GM21619 (cell line): ENCODE measurements at regions not wholly inside any gene's neighbourhood (a gene's known extent, or its start where the extent isn't known, plus 50 kb on each side); places are given as distances from the start of the nearest gene placed in this dataset.

Experiments
- ATAC-seq: cut with Tn5 transposase; IDR thresholded peaks from one replicate; pipeline ENCODE4 v1.9.1; 2021; ENCODE audit not compliant: unreplicated experiment

- ATAC-seq, result no peak
Observed at GRCh38 chr16:86134802-86135461, 236.0 kb downstream of the IRF8 start.

DNA sequence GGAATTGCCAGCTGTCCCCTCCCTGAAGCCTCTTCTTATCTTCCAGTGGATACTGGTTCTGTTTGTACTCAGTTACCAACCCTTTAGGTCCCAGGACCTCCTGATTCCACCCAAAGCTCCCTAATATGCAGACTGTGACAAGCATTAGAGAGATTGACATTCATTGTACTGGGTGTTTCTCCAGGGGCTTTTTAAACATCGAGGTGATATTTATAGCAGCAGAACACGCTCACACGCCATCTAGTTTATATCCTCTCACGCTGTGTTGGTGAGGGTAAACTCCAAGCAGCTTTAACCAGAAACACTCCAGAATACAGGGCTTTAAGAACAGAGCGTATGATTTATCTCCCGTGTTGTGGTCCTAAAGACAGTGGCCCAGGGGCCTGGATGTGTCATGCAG lies 238.4 kb downstream of the IRF8 start:
- no peak for ATAC-seq

- ATAC-seq, result no peak
Observed at GRCh38 chr16:86138121-86139085, 239.4 kb downstream of the IRF8 start.

GRCh38 chr16:86142801-86143236 lies 243.9 kb downstream of the IRF8 start:
- no peak for ATAC-seq

DNA sequence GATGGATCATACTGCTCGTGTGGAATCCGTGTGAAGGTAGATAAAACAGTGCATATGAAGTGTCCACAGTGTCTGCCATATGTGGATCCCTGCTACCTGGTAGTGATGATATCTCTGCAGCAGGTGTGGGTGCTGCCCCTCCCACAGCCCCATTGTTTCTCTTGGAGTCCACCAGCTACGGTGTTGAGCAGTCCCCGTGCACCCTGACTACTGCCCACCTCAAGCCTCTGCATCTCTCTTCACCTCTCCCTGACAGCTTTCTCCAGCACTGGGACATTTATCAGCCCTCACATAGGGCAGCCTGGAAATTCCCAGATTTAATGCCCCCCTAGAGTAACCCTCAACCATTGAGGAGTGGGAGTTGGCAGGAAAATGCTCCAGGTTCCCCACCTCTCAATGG lies 244.7 kb downstream of the IRF8 start:
- no peak for ATAC-seq

DNA sequence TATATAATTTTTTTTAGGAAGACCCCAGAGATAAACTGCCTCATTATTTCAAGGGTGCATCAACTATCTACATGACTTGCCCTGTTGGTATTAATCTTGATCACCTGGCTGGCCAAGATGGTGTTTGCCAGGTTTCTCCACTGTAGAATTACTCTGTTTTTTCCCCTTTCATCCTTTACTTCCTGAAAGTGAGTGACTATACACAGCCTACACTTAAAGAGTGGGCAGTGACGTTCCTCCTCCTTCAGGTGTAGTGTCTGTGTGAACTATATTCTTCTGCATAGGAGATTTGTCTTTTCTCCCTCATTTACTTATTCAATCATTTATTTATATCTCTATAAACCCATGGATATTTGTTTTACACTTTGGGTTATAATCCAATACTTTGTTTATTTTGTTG lies 246.7 kb downstream of the IRF8 start:
- no peak for ATAC-seq

DNA sequence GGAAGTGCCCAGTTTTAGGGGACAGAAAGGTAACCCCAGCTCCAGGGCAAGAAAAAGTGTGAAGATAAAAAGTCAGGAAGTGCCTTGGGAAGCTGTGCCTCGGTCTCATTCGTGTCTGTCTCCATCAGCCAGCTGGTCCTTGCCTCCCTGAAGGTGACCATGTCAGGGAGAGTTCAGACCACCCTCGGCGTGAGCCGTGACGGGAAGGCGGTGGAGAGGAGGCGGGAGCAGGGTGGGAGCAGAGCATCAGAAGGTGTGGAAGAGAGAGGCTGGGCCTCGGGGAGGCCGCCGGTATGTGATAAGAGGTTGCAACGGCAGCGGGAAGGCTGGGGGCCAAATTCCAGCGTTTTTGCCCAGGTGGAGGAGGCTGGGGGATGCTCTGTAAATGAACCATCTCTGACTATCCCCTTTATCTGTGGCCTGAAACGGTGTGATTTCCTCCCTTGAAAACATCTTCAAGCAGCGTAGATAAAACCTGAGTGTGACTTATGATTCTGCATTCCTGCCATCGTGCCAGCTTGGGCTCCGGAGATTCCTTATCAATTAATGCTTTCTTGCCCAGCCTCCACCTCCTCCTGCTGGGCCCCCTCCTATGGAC lies 251.8 kb downstream of the IRF8 start:
- ATAC-seq, result no peak

DNA sequence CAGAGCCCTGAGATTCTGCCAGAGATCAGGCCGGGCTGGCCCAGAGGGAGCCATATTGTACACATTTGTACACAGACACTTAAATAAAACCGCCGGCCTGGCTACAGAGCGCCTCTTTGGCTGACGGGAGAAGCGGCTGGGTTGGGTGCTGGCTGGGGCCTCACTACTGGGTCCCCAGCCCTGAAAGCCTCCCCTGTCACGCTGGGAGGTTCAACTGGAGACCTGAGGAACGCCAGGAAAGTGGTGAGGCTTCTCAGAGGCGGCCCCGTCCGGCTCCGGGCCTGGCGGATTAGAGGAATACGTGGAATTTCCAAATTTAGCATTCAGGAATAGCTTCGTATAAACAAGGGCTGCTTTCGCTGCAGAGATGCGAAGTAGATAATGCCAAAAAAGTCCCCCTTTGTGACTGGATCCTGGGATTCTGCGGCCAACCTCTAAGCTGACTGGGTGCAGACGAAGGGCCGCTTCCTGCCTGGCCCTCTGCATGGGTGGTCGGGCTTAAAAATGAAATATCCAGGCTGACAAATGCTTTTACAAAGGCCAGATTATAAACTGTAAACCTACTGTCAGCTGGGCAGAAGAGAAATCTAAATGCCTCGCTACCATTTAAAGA lies 252.4 kb downstream of the IRF8 start:
- ATAC-seq, result no peak

DNA sequence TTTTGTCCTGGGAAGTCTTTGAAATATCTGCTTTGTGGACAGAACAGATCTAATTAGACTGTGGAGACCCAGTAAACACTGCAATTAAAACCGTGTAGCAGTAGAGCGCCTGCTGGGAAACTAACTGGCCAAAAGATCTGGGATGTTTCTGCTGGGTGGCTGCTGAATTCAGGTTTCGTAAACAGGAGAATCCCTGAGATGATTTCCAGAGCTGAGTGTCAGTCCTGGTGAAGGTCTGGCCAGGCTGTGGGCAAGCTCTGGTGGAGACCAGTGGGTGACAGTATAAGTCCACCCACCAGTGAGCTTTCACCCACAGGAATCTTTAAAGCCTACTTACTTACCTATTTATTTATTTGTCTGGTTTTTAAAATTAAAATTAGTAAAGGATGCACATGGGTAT lies 257.2 kb downstream of the IRF8 start:
- ATAC-seq, result no peak

GRCh38 chr16:86157616-86158247 lies 258.8 kb downstream of the IRF8 start:
- ATAC-seq, result no peak

GRCh38 chr16:86158688-86159360 lies 259.9 kb downstream of the IRF8 start:
- no peak for ATAC-seq

- no peak for ATAC-seq
Observed at GRCh38 chr16:86165479-86165878, 266.5 kb downstream of the IRF8 start.

GRCh38 chr16:86166414-86166813 lies 267.5 kb downstream of the IRF8 start:
- no peak for ATAC-seq

- no peak for ATAC-seq
Observed at GRCh38 chr16:86167061-86167460, 268.1 kb downstream of the IRF8 start.

- ATAC-seq, result no peak
Observed at GRCh38 chr16:86170720-86171119, 271.8 kb downstream of the IRF8 start.

DNA sequence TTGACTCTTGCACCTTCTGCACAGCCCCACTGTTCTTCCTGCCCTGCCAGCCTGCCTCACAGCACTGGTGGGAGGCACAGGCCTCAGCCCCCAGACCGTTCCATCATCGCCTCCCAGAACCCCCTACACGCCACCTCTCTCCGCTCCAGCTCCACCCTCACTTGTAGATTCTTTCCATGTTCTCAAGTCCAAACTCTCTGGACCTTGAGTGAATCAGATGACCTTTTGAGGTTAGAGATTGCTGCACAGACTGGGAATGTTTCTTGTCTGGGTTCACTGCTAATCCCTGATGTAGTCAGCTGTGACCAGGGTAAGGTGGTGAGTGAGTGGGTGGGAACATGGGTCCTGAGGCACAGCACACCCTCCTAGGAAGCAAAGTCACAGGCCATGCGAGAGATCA lies 272.4 kb downstream of the IRF8 start:
- no peak for ATAC-seq

DNA sequence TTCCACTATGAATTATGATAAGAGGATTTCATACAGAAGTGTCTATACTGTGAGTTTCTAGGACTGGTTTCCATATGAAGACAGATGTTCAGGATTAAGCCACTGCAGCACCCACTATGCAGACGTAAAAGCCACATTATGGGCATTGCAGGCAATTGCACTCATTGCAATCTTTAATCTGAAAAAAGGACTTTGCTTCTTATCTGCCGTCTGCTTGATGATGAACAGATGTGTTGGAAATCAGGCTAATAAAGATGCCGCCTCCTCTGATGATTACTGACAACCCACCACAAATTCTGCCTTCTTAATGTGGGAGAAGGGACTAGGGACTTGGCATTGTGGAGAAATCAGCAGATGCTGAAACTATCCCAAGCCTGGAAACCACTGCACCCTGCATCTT lies 276.9 kb downstream of the IRF8 start:
- ATAC-seq, result no peak

- ATAC-seq, result no peak
Observed at GRCh38 chr16:86176462-86176861, 277.5 kb downstream of the IRF8 start.

DNA sequence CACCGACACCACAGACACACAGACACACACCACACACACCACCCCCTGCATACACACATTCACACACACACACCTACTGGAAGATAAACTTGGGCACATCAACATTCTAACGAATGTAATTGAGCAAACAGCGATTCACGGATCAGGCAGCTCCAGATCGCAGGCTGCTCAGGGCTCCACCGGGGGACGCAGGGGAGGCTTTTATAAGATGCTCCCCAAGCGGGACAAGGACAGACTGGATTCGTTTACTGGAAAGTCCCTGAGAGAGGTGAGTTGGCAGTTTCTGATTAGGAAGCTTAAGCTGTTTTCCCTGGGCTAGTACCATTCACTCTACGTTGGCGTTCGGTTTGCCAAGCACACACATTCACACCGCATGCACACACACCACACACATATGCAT lies 281.3 kb downstream of the IRF8 start:
- ATAC-seq, result no peak

DNA sequence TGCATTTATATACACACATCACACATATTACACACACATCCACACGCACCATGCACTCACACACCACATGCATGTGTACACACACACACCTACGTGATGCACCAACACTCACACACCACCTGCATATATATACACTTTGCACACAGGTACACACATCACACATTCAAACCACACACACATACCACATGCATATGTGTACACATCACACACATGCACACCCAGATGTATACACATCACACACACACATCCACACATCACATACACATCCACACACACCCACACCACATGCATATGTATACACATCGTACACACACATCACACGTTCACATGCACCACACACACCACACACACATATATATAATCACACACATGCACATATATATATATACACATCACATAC lies 281.8 kb downstream of the IRF8 start:
- no peak for ATAC-seq
